GM12865 (cell line): ENCODE measurements at regions not wholly inside any gene's neighbourhood (a gene's known extent, or its start where the extent isn't known, plus 50 kb on each side); places are given as distances from the start of the nearest gene placed in this dataset.
"Not testable (repeated sequence)": the region's sequence is repeated elsewhere in the genome, so short reads cannot be mapped to it uniquely, and the experiment has no call there.

ENCODE experiments used
- DNase-seq: peaks from one replicate; pipeline ENCODE4 v3.0.0; 2010; ENCODE audit warnings: low read depth
- H3K4me3 ChIP-seq: 2 replicates; pipeline ENCODE4 v1.5.1; 2011; ENCODE audit warnings: mild to moderate bottlenecking, low read depth, low read length, control low read depth
- CTCF ChIP-seq: IDR thresholded peaks from 2 replicates; pipeline ENCODE4 v1.5.1; 2011; ENCODE audit warnings: low read length, control low read depth, low read depth, inconsistent platforms; ENCODE audit not compliant: insufficient read depth; ENCODE audit errors: missing control alignments

GRCh38 chrX:137916090-137916746 is 350.3 kb downstream of the ZIC3 start:
- TF ChIP-seq CTCF = no peak
- DNase-seq = no peak
- H3K4me3 ChIP-seq = no peak overlapping the region

- no peak overlapping the region for H3K4me3 ChIP-seq
- TF ChIP-seq CTCF = no peak
- peak; percentile 1 for DNase-seq
These were observed 360.2 kb downstream of the ZIC3 start for GRCh38 chrX:137926090-137926489.

- TF ChIP-seq CTCF = no peak
- no peak overlapping the region for H3K4me3 ChIP-seq
- DNase-seq = no peak
These were observed 364.0 kb downstream of the ZIC3 start for GRCh38 chrX:137929951-137930350.

GRCh38 chrX:137930533-137930932 is 364.6 kb downstream of the ZIC3 start:
- H3K4me3 ChIP-seq = no peak overlapping the region
- no peak for TF ChIP-seq CTCF
- DNase-seq = no peak

DNA sequence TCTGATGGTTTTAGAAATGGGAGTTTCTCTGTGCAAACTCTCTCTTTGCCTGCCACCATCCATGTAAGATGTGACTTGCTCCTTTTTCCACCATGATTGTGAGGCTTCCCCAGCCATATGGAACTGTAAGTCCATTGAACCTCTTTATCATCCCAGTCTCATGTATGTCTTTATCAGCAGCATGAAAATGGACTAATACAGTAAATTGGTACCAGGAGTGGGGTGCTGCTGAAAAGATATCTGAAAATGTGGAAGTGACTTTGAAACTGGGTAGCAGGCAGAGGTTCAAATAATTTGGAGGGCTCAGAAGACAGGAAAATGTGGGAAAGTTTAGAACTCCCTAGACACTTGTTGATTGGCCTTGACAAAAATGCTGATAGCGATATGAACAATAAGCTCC is 368.3 kb downstream of the ZIC3 start:
- not testable (repeated sequence) for H3K4me3 ChIP-seq, DNase-seq

DNA sequence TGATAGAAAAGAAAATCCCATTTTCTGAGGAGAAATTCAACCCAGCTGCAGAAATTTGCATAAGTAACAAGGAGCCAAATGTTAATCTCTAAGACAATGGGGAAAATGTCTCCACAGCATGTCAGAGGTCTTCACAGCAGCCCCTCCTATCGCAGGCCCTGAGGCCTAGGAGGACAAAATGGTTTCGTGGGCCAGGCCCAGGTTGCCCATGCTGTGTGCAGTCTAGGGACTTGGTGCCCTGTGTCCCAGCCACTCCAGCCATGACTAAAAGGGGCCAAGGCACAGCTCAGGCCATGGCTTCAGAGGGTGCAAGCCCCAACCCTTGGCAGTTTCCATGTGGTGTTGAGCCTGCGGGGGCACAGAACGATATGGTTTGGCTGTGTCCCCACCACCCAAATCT is 369.0 kb downstream of the ZIC3 start:
- H3K4me3 ChIP-seq, DNase-seq: not testable (repeated sequence)

DNA sequence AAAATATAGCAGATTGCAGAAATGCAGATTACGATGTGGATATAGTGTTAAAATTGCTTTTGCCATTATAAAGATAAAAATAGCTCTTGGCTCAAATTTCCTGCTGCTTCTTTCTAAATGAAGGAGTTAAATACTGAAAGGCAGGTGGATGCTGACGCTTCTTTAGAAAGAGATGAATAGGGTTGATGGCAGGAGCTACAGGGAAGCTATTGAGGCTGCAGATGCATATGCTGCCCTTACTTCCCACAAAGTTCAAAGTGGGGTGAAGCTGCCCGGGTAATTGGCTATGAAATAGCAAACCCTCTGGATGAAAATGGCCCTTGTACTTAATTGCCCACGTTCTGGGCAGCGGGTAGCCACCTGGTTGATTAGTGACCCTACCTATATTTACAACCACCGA is 379.5 kb downstream of the ZIC3 start:
- no peak overlapping the region for H3K4me3 ChIP-seq
- DNase-seq = no peak
- TF ChIP-seq CTCF = no peak

GRCh38 chrX:137969191-137969590 is 403.3 kb downstream of the ZIC3 start:
- H3K4me3 ChIP-seq = no peak overlapping the region
- no peak for DNase-seq
- TF ChIP-seq CTCF = no peak
